Brain microvascular endothelial cell (primary cell): ENCODE measurements at regions not wholly inside any gene's neighbourhood (a gene's known extent, or its start where the extent isn't known, plus 50 kb on each side); places are given as distances from the start of the nearest gene placed in this dataset.

Experiments
- DNase-seq: peaks from one replicate; pipeline ENCODE4 v3.0.0-alpha.2; 2020
- H3K27ac ChIP-seq: fragments of 250-450 bp; sonication (Bioruptor Pico); 2 replicates; pipeline ENCODE4 v1.5.1; 2020; ENCODE audit warnings: mild to moderate bottlenecking, moderate library complexity
- H3K27me3 ChIP-seq: fragments of 250-450 bp; sonication (Bioruptor Pico); replicated peaks from 2 replicates; pipeline ENCODE4 v1.5.1; 2020; ENCODE audit warnings: mild to moderate bottlenecking
- H3K36me3 ChIP-seq: fragments of 250-450 bp; sonication (Bioruptor Pico); replicated peaks from 2 replicates; pipeline ENCODE4 v1.5.1; 2020; ENCODE audit warnings: mild to moderate bottlenecking
- H3K4me3 ChIP-seq: 2 replicates; pipeline ENCODE4 v1.5.1; 2011; ENCODE audit warnings: low read depth, mild to moderate bottlenecking, control low read depth, low read length, moderate library complexity
- CTCF ChIP-seq: IDR thresholded peaks from 2 replicates; pipeline ENCODE4 v1.5.1; 2011; ENCODE audit warnings: low read depth, mild to moderate bottlenecking, moderate library complexity, low read length, control low read depth, inconsistent platforms; ENCODE audit errors: missing control alignments
- in situ Hi-C: cut with HindIII; loops from 2 replicates; pipeline ENCODE4 v1.10.0; 2017; ENCODE audit warnings: low sequenced_read_pairs, low pct_ligation_motif_present

GRCh38 chr22:48581205-48581766 lies 1246.4 kb downstream of the BRD1 start:
- Histone ChIP-seq H3K36me3 (no peaks in the 10 kb centered on the region), H3K4me3 (no peak overlapping the region), H3K27ac (no peak overlapping the region), H3K27me3 (peaks cover 13% of the 10 kb centered on the region)
- TF ChIP-seq CTCF: no peak
- in situ Hi-C loops: no loop called here
- DNase-seq: no peak

GRCh38 chr22:48580481-48580970 lies 1247.1 kb downstream of the BRD1 start:
- Histone ChIP-seq H3K27ac (no peak overlapping the region), H3K36me3 (no peaks in the 10 kb centered on the region), H3K27me3 (peaks cover 14% of the 10 kb centered on the region), H3K4me3 (no peak overlapping the region)
- TF ChIP-seq CTCF: no peak
- in situ Hi-C loops: no loop called here
- DNase-seq: no peak

DNA sequence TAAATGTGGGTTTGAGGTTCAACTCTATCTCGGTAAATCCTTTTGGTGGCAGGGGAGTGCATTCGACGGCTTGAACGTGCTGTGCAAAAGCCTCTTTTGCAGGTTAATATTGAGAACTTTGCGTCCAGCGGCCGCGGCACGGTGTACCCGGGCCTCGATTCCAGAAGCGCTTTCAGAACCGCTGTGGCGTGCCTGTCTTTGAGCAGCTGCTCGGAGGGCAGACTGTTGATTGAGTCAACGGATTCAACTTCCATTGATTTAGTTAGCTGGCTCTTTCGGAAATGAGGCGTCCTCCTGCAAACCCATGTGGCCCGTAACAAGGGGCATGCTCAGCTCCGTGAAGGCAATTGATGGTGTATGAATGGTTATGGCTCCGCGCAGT lies 1247.8 kb downstream of the BRD1 start:
- no peak for DNase-seq
- no peak overlapping the region for H3K27ac ChIP-seq
- in situ Hi-C loops: no loop called here
- no peak overlapping the region for H3K4me3 ChIP-seq
- H3K36me3 ChIP-seq: no peaks in the 10 kb centered on the region
- no peak for TF ChIP-seq CTCF
- H3K27me3 ChIP-seq: peaks cover 16% of the 10 kb centered on the region

GRCh38 chr22:48579043-48579927 lies 1248.4 kb downstream of the BRD1 start:
- TF ChIP-seq CTCF: no peak
- DNase-seq: no peak

DNA sequence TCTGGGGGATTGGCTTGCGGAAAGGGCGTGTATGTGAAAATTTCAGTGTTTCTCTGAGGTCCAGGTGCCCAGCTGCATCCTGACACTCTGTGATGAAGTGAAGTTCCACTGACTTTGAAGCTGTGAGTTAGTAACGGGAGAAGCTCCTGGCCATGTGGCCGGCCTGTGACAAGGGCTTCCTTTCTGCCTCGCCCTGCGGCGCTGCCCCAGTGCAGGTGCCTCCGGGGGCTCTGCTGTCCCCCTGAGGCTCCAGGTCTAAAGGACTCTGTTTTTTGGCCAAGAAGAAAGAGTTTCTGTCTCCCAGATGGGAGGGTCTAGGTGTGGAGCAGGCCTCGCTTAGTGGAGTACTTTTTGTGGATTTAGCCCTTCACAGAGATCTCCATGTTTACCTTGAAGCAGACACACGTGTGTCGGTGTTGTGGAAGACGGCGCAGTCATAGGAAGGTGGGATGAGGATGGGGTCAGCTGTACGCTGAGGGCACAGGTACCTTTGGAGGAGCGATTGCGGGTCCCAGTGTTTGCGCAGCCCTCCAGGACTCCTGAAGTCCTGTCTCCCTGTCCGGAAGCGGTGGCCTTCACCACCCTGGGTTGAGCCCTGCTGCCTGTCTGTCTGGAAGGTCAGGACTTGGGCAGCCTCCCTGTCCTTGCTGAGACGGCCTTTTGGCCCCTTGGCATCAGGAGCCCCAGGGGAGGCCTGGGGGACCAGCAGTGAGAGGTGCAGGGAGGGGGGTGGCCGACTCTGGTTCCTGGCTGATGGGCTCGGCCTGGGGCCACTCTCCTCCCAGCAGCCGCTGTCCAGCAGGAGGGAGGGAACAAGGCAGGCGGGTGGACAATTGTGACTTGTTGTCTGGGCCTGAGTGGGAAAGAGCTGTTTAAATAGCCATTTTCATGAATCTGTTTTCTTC lies 1249.3 kb downstream of the BRD1 start:
- Histone ChIP-seq H3K27me3 (peaks cover 19% of the 10 kb centered on the region), H3K36me3 (no peaks in the 10 kb centered on the region), H3K4me3 (no peak overlapping the region), H3K27ac (no peak overlapping the region)
- DNase-seq: no peak
- no peak for TF ChIP-seq CTCF
- in situ Hi-C loops: no loop called here

More at GRCh38 chr22:48579043-48579927, 1248.4 kb downstream of the BRD1 start:
- no peak overlapping the region for H3K4me3 ChIP-seq
- H3K36me3 ChIP-seq: no peaks in the 10 kb centered on the region
- no peak overlapping the region for H3K27ac ChIP-seq
- peaks cover 19% of the 10 kb centered on the region for H3K27me3 ChIP-seq
- in situ Hi-C loops: no loop called here
